GM10248 (cell line): ENCODE measurements at regions not wholly inside any gene's neighbourhood (a gene's known extent, or its start where the extent isn't known, plus 50 kb on each side); places are given as distances from the start of the nearest gene placed in this dataset.

Source experiments
- CTCF ChIA-PET: fragments of 300-600 bp; sonication (Branson Sonifier 250); formaldehyde crosslinking; extraction: SDS; loops from one replicate; lab custom pipeline; 2021; ENCODE audit warnings: antibody characterized with exemption; lab: Yijun Ruan, JAX
- POLR2A ChIA-PET: fragments of 350-650 bp; sonication (Branson Sonifier 250); formaldehyde crosslinking; extraction: SDS; loops from one replicate; lab custom pipeline; 2020; ENCODE audit warnings: antibody characterized with exemption; lab: Yijun Ruan, JAX
- DNase-seq: peaks from one replicate; pipeline ENCODE4 v3.0.0; 2012; ENCODE audit errors: extremely low spot score
- CTCF ChIP-seq: IDR thresholded peaks from 2 replicates; pipeline ENCODE4 v1.5.1; 2012; ENCODE audit warnings: mild to moderate bottlenecking, low read depth; ENCODE audit errors: extremely low read depth, missing control alignments, control extremely low read depth

GRCh38 chr16:54231919-54232318 is 54.7 kb downstream of the IRX3 start:
- TF ChIP-seq CTCF: no peak

GRCh38 chr16:54231336-54231735 is 55.3 kb downstream of the IRX3 start:
- ChIA-PET POLR2A (no interaction called here), CTCF (interaction anchor here (1.4 kb wide), 1 partner anchor 10 kb away, joined by 3 read pairs; no protein-coding TSS in a partner anchor)
- no peak for DNase-seq
- no peak for TF ChIP-seq CTCF

More at GRCh38 chr16:54231919-54232318, 54.7 kb downstream of the IRX3 start:
- ChIA-PET POLR2A (no interaction called here), CTCF (interaction anchor here (1.4 kb wide), 1 partner anchor 9 kb away, joined by 3 read pairs; no protein-coding TSS in a partner anchor)
- no peak for DNase-seq

- TF ChIP-seq CTCF: no peak
- POLR2A ChIA-PET: no interaction called here
- DNase-seq: no peak
- CTCF ChIA-PET: no interaction called here
Observed at GRCh38 chr16:54228325-54228724, 58.3 kb downstream of the IRX3 start.

- no peak for TF ChIP-seq CTCF
- DNase-seq: no peak
- CTCF ChIA-PET: no interaction called here
- POLR2A ChIA-PET: no interaction called here
Observed at GRCh38 chr16:54226296-54227010, 60.1 kb downstream of the IRX3 start.

- ChIA-PET POLR2A (no interaction called here), CTCF (interaction anchor here (1.0 kb wide), 2 partner anchors 11 to 15 kb away, joined by 3 to 4 read pairs; no protein-coding TSS in a partner anchor)
- TF ChIP-seq CTCF: no peak
- no peak for DNase-seq
Observed at GRCh38 chr16:54219709-54220108, 66.9 kb downstream of the IRX3 start.

GRCh38 chr16:54216688-54217087 is 69.9 kb downstream of the IRX3 start:
- no peak for TF ChIP-seq CTCF
- POLR2A ChIA-PET: no interaction called here
- CTCF ChIA-PET: interaction anchor here (1.3 kb wide), 1 partner anchor 9 kb away, joined by 3 read pairs; no protein-coding TSS in a partner anchor
- no peak for DNase-seq
